Activated naive CD4-positive, alpha-beta T cell treated with anti-CD3 and anti-CD28 coated beads for 36 hours (primary cell): ENCODE measurements at regions not wholly inside any gene's neighbourhood (a gene's known extent, or its start where the extent isn't known, plus 50 kb on each side); places are given as distances from the start of the nearest gene placed in this dataset.

Experiments used
- CTCF ChIA-PET: fragments of 350-600 bp; sonication (Branson Sonifier 250); formaldehyde crosslinking; loops from one replicate; lab custom pipeline; 2021; ENCODE audit warnings: antibody characterized with exemption; lab: Charles Lee
- DNase-seq: peaks from one replicate; pipeline ENCODE4 v3.0.0-alpha.2; 2020
- H3K27ac Mint-ChIP-seq: one replicate; pipeline ENCODE4 v1.8.0; 2021; ENCODE audit warnings: mild to moderate bottlenecking, mixed read lengths
- H3K27me3 Mint-ChIP-seq: one replicate; pipeline ENCODE4 v1.8.0; 2021; ENCODE audit warnings: low read depth, mixed read lengths
- H3K36me3 Mint-ChIP-seq: one replicate; pipeline ENCODE4 v1.8.0; 2021; ENCODE audit warnings: low read depth, mixed read lengths
- H3K4me1 Mint-ChIP-seq: one replicate; pipeline ENCODE4 v1.8.0; 2021; ENCODE audit warnings: low read depth, mixed read lengths
- H3K4me3 Mint-ChIP-seq: one replicate; pipeline ENCODE4 v1.8.0; 2021; ENCODE audit warnings: mild to moderate bottlenecking, moderate library complexity, mixed read lengths
- H3K9me3 Mint-ChIP-seq: one replicate; pipeline ENCODE4 v1.8.0; 2021; ENCODE audit warnings: mixed read lengths
- intact Hi-C: fragments of 100-400 bp; cut with micrococcal nuclease; formaldehyde crosslinking; loops from one replicate; pipeline ENCODE4 v1.15.1; 2023

DNA sequence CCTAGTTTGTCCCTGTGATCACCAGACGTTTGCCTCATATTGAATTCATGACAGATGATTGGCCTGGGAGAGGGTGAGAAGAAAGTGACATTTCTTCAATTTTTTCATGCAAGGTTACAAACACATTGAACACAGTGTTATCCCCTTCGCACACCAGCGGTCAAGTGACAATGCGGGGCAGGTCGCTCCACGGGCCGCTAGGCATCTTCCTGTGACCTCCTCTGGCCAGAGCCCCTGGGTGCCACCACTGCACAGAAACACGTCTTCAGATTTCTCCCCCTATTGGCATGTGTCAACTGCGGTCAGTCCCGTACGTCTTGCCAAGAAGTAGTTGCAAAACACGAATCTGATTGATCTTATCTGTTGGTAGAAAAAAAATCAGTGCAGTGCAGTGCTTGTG, 97.1 kb downstream of the PXDC1 start:
- no peaks in the 10 kb centered on the region for H3K9me3 Mint-ChIP-seq
- no peak overlapping the region for H3K4me3 Mint-ChIP-seq
- H3K27ac Mint-ChIP-seq = no peak overlapping the region
- CTCF ChIA-PET = no interaction called here
- peaks cover 3% of the 10 kb centered on the region for H3K27me3 Mint-ChIP-seq
- no peaks in the 10 kb centered on the region for H3K36me3 Mint-ChIP-seq
- intact Hi-C loops = no loop called here
- DNase-seq = no peak
- no peaks in the 10 kb centered on the region for H3K4me1 Mint-ChIP-seq

DNA sequence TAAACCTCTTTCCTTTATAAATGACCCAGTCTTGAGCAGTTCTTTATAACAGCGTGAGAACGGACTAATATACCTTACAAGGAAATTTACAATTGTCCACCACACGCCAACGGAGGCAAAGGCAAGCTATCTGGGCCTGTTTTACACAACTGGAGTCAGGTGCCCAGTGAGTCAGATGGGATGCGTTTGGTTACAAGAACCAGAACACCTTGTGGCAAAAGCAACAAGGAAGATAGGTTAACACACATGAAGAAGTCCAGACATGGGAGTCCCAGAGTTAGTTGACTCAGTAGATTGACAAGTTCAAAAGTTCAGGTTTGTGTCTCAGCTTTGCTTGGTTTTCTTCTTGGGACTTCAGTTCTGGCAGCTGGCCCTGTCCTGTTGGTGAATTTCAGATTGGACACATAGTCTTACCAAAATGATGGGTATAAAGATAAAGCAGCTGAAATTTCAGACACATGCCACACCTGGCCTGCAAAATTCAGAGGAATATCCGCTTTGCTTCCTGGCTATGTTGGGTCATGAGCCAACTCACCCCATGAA, 97.9 kb downstream of the PXDC1 start:
- CTCF ChIA-PET = no interaction called here
- H3K4me3 Mint-ChIP-seq = no peak overlapping the region
- no peak for DNase-seq
- H3K27ac Mint-ChIP-seq = no peak overlapping the region
- intact Hi-C loops = no loop called here
- H3K27me3 Mint-ChIP-seq = peaks cover 3% of the 10 kb centered on the region
- no peaks in the 10 kb centered on the region for H3K9me3 Mint-ChIP-seq
- no peaks in the 10 kb centered on the region for H3K4me1 Mint-ChIP-seq
- no peaks in the 10 kb centered on the region for H3K36me3 Mint-ChIP-seq

DNA sequence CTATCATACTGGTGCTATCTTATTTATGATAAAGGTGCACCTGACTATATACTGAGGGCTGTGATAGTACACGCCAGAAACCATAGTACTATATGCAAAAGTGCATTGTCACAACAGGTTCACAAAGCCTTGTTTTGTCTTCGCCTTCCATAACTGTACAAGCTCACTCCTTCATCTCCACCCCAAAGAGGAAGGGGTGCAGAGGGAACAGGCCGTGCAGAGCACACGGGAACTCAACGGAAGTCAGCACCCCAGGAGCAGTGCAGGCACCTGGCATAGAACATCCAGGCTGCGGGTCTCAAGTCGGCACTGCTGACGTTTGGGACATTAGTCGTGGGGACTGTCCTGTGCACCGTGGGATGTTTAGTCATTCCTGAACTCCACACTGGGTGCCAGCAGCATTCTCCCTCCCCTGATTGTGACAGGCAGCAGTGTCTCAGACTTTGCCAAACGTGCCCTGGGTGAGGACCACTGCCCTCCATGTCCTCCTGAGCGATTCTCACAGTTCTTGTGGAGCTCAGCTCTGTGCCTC, 99.7 kb downstream of the PXDC1 start:
- Mint-ChIP-seq H3K36me3 (no peaks in the 10 kb centered on the region), H3K4me1 (no peaks in the 10 kb centered on the region), H3K27me3 (no peaks in the 10 kb centered on the region), H3K9me3 (no peaks in the 10 kb centered on the region), H3K27ac (no peak overlapping the region), H3K4me3 (no peak overlapping the region)
- DNase-seq = no peak
- intact Hi-C loops = no loop called here
- CTCF ChIA-PET = no interaction called here

DNA sequence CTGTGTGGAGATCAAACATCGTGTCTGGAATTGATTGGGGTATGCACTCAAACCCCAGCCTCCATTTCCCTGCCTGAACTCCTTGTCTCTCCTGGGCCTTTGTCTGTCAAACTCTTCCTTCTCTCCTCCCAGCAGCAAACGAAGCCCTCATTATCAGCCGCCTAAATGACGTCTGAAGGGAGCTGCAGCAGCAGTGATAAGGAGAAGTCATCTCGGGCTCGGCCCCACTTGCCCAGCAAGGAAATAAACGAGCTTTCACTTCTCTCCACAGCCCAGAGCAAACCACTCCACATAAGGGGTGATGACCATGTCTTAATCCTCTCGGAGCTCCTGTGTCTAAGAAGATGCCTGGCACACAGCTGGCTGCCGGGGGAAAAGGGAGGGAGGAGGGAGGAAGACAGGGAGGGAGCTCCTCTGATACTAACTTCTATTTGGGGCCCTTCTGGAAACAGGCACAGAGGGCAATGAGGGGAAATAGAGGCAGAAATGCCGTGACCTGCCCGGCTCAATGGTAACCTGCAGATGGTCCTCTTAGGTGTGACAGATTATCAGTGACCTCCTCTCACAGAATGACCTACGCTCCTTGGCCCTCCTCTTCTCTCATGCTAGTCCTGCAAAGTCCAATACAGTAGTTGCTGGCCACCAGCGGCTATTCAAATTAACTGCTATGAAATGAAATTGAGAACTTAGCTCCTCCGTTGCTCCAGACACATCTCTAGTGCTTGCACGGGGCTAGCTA, 100.4 kb downstream of the PXDC1 start:
- Mint-ChIP-seq H3K36me3 (no peaks in the 10 kb centered on the region), H3K27ac (no peak overlapping the region), H3K4me1 (no peaks in the 10 kb centered on the region), H3K4me3 (no peak overlapping the region), H3K9me3 (no peaks in the 10 kb centered on the region), H3K27me3 (no peaks in the 10 kb centered on the region)
- DNase-seq = no peak
- CTCF ChIA-PET = no interaction called here
- intact Hi-C loops = no loop called here

DNA sequence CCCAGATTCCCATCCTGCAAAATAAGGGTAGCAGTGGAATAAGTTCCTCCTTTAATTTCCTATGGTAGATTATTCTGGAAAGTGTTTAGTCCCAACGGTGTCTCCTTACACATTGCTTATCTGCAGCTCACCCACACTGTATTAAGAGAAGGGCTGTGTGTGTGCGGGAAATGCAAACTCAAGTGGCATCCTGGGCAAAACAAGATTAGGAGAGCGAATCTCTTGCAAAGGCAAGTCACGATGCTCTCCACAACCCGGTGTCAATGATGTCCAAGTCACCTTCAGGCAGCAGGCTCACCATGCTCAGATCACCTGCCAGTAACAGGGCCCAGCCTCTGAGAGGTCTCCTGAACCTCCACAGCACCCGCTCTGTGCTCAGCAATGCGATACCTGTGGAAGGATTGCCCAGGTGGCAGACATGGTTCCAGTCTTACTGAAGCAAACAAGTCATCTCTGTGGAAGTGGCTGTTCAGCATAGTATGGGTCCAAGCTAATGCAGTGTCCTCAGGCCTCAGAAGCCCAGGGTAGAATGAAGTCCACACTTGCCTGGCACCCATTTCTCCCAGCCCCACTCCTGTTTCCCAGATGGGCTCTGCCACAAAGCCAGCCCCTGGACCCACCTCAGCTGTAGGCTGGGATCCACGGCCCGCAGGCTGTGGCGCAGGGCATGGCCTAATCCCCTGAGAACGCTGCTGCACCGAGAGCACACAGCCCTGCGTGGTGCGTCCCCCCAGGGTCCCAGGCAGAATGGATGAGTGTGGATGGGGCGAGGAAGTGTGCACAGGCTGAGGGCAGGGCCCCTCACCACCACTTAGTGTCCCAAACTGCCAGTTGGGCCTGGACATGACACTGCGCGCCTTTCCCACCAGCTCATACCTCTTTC, 101.2 kb downstream of the PXDC1 start:
- intact Hi-C loops = no loop called here
- Mint-ChIP-seq H3K36me3 (no peaks in the 10 kb centered on the region), H3K27me3 (no peaks in the 10 kb centered on the region), H3K4me1 (no peaks in the 10 kb centered on the region), H3K27ac (no peak overlapping the region), H3K4me3 (no peak overlapping the region), H3K9me3 (no peaks in the 10 kb centered on the region)
- CTCF ChIA-PET = no interaction called here
- no peak for DNase-seq

DNA sequence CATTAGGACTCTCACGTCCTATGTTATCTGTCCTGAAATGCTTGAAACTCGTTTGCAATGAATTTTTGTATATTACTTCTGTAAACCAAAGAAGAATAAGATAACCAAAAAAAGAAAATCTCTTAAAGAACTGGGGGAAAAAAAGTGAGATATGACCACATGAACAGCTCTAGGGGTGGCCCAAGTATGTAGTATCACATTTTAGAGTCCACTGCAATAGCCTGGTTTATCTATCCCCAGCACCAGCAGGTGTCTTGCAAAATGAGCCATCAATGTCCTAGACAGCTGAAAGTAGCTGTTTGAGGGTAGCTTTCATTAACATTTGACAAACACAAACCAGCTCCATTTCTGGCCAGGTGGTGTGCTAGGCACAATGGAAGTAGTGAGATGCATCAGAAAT, 102.8 kb downstream of the PXDC1 start:
- CTCF ChIA-PET = interaction anchor here (0.7 kb wide), 1 partner anchor 274 kb away, joined by 3 read pairs; no protein-coding TSS in a partner anchor
- DNase-seq = no peak
- Mint-ChIP-seq H3K4me1 (no peaks in the 10 kb centered on the region), H3K9me3 (no peaks in the 10 kb centered on the region), H3K27me3 (no peaks in the 10 kb centered on the region), H3K4me3 (no peak overlapping the region), H3K27ac (no peak overlapping the region), H3K36me3 (no peaks in the 10 kb centered on the region)
- intact Hi-C loops = no loop called here

DNA sequence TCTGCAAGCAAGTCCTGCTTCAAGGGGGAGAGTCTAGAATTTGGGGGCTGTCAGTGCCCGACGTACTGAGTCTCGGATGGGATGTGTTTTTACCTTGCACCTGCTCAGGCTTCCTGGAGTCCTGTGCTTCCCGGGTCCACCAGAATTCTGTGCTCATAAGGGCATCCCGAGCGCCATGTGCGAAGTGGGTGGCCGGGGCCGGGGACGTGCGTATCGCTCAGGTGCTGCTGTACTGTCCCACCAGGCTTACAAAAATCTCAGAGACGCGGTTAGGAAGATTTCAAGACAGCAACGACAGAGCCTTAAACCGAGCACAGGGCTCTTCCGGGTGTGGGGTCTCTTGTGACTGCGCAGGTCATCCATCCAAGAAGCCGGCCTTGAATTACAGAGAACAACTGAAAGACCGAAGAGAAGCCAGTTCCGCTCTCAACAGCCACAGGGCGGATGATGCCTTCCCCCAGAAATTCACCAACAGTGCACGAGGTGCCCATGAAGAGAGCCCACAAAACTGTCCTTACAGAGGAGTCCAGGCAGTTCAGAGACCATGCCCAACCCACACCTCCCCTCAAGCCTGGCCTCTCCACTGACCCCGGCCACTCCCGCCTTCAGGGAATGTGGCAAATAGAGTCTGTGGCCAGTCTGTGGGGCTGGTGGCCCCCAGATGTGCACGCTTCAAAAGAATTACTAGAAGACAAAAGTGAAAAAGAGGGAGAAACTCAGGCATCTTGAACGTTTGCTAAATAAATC, 104.7 kb downstream of the PXDC1 start:
- Mint-ChIP-seq H3K4me3 (no peak overlapping the region), H3K27ac (no peak overlapping the region), H3K36me3 (no peaks in the 10 kb centered on the region), H3K27me3 (no peaks in the 10 kb centered on the region), H3K4me1 (no peaks in the 10 kb centered on the region), H3K9me3 (no peaks in the 10 kb centered on the region)
- intact Hi-C loops = no loop called here
- CTCF ChIA-PET = interaction anchor here (0.9 kb wide), 1 partner anchor 99 kb away, joined by 3 read pairs; no protein-coding TSS in a partner anchor
- no peak for DNase-seq

DNA sequence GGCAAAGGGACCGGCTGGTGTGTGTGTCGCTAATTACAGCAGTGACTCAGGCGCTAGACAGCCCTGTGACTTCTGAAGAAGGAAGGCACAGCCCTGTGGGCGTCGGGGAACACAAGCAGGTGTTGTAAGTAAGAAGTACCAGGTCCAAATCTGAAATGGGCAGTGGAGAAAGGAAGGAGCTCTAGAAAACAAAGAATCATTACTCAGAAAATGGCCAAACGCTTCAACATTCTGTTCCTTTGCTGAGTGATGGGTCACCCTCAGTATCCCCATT, 106.8 kb downstream of the PXDC1 start:
- Mint-ChIP-seq H3K27ac (no peak overlapping the region), H3K9me3 (no peaks in the 10 kb centered on the region), H3K4me3 (no peak overlapping the region), H3K4me1 (no peaks in the 10 kb centered on the region), H3K27me3 (peaks cover 2% of the 10 kb centered on the region), H3K36me3 (no peaks in the 10 kb centered on the region)
- DNase-seq = no peak
- intact Hi-C loops = no loop called here
- CTCF ChIA-PET = no interaction called here

DNA sequence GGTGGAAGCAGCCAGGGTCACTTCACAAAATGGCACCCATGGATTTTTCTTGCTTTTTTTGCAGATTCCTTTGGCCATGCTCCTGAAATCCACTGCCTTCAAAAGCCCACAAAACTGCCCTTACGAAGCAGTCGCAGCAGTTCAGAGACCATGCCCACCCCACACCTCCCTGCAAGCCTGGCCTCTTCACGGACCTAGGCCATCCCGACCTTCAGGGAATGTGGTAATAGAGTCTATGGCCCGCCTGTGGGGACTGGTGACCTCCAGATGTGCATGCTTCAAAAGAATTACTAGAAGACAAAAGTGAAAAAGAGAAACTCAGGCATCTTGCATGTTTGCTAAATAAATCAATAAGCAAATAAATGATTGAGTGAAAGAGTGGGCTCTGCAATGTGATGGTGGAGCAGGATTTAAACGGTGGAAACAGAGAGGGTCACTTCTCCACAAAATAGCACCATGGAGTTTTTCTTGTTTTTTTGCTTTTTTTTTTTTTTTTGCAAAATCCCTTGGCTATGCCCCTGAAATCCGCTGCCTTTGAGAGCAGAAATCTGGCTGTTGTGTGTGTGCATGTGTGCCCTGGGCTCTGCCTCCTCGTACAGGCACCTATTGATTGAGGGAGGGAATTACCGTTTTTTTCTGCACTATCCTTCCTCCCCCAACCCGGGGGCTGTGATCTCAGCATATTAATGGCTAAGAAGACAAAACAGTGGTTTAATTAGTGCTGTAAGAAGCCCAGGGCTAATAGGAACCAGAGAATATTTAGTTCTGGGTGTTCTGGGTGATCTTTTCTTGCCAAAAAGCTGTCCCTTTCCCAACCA, 107.4 kb downstream of the PXDC1 start:
- CTCF ChIA-PET = no interaction called here
- Mint-ChIP-seq H3K27me3 (peaks cover 7% of the 10 kb centered on the region), H3K4me1 (no peaks in the 10 kb centered on the region), H3K36me3 (no peaks in the 10 kb centered on the region), H3K27ac (no peak overlapping the region), H3K9me3 (no peaks in the 10 kb centered on the region), H3K4me3 (no peak overlapping the region)
- DNase-seq = no peak
- intact Hi-C loops = no loop called here

DNA sequence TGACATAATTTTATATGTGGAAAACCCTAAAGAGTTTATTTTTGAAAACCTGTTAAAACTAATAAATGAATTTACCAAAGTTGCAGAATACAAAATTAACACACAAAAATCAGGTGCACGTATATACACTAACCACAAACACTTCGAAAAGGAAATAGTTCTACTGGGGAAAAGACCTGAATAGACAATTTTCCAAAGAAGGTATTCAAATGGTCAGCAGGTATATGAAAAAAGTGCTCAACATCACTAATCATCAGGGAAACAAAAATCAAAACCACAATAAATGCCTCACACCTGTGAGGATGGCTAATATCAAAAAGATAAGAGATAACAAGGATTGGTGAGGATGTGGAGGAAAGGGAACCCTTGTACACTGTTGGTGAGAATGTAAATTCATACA, 110.6 kb downstream of the PXDC1 start:
- no peaks in the 10 kb centered on the region for H3K4me1 Mint-ChIP-seq

DNA sequence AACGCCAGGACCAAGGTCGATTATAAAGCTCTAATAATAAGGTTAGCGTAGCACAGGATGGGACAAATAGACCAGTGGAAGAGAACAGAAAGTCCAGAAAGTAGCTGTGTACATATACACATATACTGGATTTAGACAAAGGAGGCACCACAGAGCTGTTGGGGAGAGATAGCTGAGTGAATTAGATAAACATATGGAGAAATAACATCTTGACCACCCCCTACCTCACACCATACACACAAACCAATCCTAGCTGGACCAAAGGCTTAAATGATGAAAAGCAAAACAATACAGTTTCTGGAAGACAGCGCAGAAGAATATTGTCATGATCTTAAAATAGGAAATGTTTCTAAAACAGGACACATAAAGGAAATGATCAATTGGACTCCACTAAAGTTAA, 112.9 kb downstream of the PXDC1 start:
- no peaks in the 10 kb centered on the region for H3K36me3 Mint-ChIP-seq
- H3K27ac Mint-ChIP-seq = no peak overlapping the region
- H3K27me3 Mint-ChIP-seq = peaks cover 7% of the 10 kb centered on the region
- H3K9me3 Mint-ChIP-seq = no peaks in the 10 kb centered on the region
- H3K4me1 Mint-ChIP-seq = no peaks in the 10 kb centered on the region
- DNase-seq = no peak
- intact Hi-C loops = no loop called here
- no peak overlapping the region for H3K4me3 Mint-ChIP-seq
- CTCF ChIA-PET = interaction anchor here (1.0 to 1.1 kb wide), 2 partner anchors 10 to 14 kb away, joined by 3 read pairs; no protein-coding TSS in a partner anchor

More for the DNA sequence above, 110.6 kb downstream of the PXDC1 start:
- H3K36me3 Mint-ChIP-seq = no peaks in the 10 kb centered on the region
- DNase-seq = no peak
- intact Hi-C loops = no loop called here
- H3K9me3 Mint-ChIP-seq = no peaks in the 10 kb centered on the region
- CTCF ChIA-PET = no interaction called here
- H3K27ac Mint-ChIP-seq = no peak overlapping the region
- H3K27me3 Mint-ChIP-seq = peaks cover 7% of the 10 kb centered on the region
- H3K4me3 Mint-ChIP-seq = no peak overlapping the region
